SK-N-SH (cell line): ENCODE measurements at regions not wholly inside any gene's neighbourhood (a gene's known extent, or its start where the extent isn't known, plus 50 kb on each side); places are given as distances from the start of the nearest gene placed in this dataset.

Experiments
- CTCF ChIA-PET: fragments of 300-600, 350-600 bp; formaldehyde crosslinking; extraction: SDS; loops from one replicate; lab custom pipeline; 2021; lab: Yijun Ruan, JAX
- POLR2A ChIA-PET: fragments of 350-600 bp; sonication (Branson Sonifier 250); formaldehyde crosslinking; extraction: SDS; loops from one replicate; lab custom pipeline; 2020; ENCODE audit warnings: antibody characterized with exemption, inconsistent platforms; lab: Yijun Ruan, JAX
- DNase-seq: peaks from one replicate; pipeline ENCODE4 v3.0.0; 2012
- H2AFZ ChIP-seq: fragments of 200-600 bp; sonication (generic); 2 replicates; pipeline ENCODE4 v1.8.1; 2016; ENCODE audit warnings: antibody characterized with exemption, mild to moderate bottlenecking, low read depth
- H3F3A ChIP-seq: fragments of 200-600 bp; sonication (generic); replicated peaks from 2 replicates; pipeline ENCODE3; 2016; ENCODE audit warnings: antibody characterized with exemption, mild to moderate bottlenecking; ENCODE audit not compliant: insufficient read depth
- H3K27ac ChIP-seq, 2 experiments: fragments of 200-500 bp in 1 of 2; fragments of 200-600 bp in 1 of 2; sonication (Bioruptor generic) in 1 of 2; sonication (generic), shearing (Covaris generic) in 1 of 2; 2 replicates each; pipeline versions ENCODE4 v1.5.1 to v1.6.1; 2014 to 2016; ENCODE audit warnings: low read depth in 2 of 2, inconsistent platforms in 1 of 2, low read length in 1 of 2, mild to moderate bottlenecking in 1 of 2, mixed read lengths in 1 of 2
- H3K27me3 ChIP-seq: fragments of 200-600 bp; sonication (generic), shearing (Covaris generic); 2 replicates; pipeline ENCODE4 v1.6.1; 2016; ENCODE audit warnings: mixed run types; ENCODE audit not compliant: insufficient read depth
- H3K36me3 ChIP-seq, 2 experiments: fragments of 200-500 bp in 1 of 2; fragments of 200-600 bp in 1 of 2; sonication (Bioruptor generic) in 1 of 2; sonication (generic) in 1 of 2; replicated peaks in 1 of 2; 2 replicates each; pipeline versions ENCODE3 to v1.5.1; 2014 to 2016; ENCODE audit warnings: low read length in 1 of 2, mild to moderate bottlenecking in 1 of 2; ENCODE audit not compliant: insufficient read depth in 2 of 2, control insufficient read depth in 1 of 2
- H3K4me1 ChIP-seq, 2 experiments: fragments of 200-500 bp in 1 of 2; fragments of 200-600 bp in 1 of 2; sonication (Bioruptor generic) in 1 of 2; sonication (generic), shearing (Covaris generic) in 1 of 2; 2 replicates each; pipeline versions ENCODE4 v1.5.1 to v1.6.1; 2014 to 2016; ENCODE audit warnings: low read depth in 1 of 2, low read length in 1 of 2, mixed run types in 1 of 2; ENCODE audit not compliant: insufficient read depth in 2 of 2, control insufficient read depth in 1 of 2
- H3K4me2 ChIP-seq: fragments of 200-600 bp; sonication (generic), shearing (Covaris generic); 2 replicates; pipeline ENCODE4 v1.6.1; 2017; ENCODE audit warnings: mixed run types
- H3K4me3 ChIP-seq, 2 experiments: fragments of 200-500 bp in 1 of 2; fragments of 200-600 bp in 1 of 2; sonication (Bioruptor generic) in 1 of 2; sonication (generic), shearing (Covaris generic) in 1 of 2; 2 replicates each; pipeline versions ENCODE4 v1.5.1 to v1.8.1; 2014 to 2016; ENCODE audit warnings: low read depth in 2 of 2, inconsistent platforms in 1 of 2, low read length in 1 of 2, mild to moderate bottlenecking in 1 of 2, mixed read lengths in 1 of 2, moderate library complexity in 1 of 2
- H3K79me2 ChIP-seq: fragments of 200-600 bp; sonication (generic); 2 replicates; pipeline ENCODE4 v1.8.1; 2017; ENCODE audit warnings: mild to moderate bottlenecking; ENCODE audit not compliant: insufficient read depth
- H3K9ac ChIP-seq: fragments of 200-600 bp; sonication (generic); 2 replicates; pipeline ENCODE4 v1.6.1; 2017; ENCODE audit warnings: mixed run types
- H3K9me2 ChIP-seq: fragments of 200-600 bp; sonication (generic); 2 replicates; pipeline ENCODE4 v1.6.1; 2017; ENCODE audit warnings: mixed run types
- H3K9me3 ChIP-seq: fragments of 200-600 bp; sonication (generic); 2 replicates; pipeline ENCODE4 v1.6.1; 2017; ENCODE audit warnings: mixed run types, mild to moderate bottlenecking, moderate library complexity
- H4K20me1 ChIP-seq: fragments of 200-600 bp; sonication (generic); 2 replicates; pipeline ENCODE4 v1.6.1; 2017; ENCODE audit warnings: mild to moderate bottlenecking, mixed run types; ENCODE audit not compliant: insufficient read depth
- ELF1 ChIP-seq: IDR thresholded peaks from 2 replicates; pipeline ENCODE4 v1.4.0; 2012
- GABPA ChIP-seq: IDR thresholded peaks from 2 replicates; pipeline ENCODE4 v1.4.0; 2012; ENCODE audit warnings: low read depth, mild to moderate bottlenecking
- GATA2 ChIP-seq: sonication (generic); formaldehyde crosslinking; IDR thresholded peaks from 2 replicates; pipeline ENCODE4 v1.5.0; 2020; ENCODE audit warnings: mild to moderate bottlenecking, missing genetic modification reagents
- IRF3 ChIP-seq: fragments of 150-350 bp; IDR thresholded peaks from 2 replicates; pipeline ENCODE4 v1.6.1; 2016; ENCODE audit warnings: mild to moderate bottlenecking, low read depth, low read length
- MXI1 ChIP-seq: IDR thresholded peaks from 2 replicates; pipeline ENCODE4 v1.6.1; 2012; ENCODE audit warnings: mild to moderate bottlenecking, low read depth, low read length, improper control_type of control experiment
- NFIC ChIP-seq: IDR thresholded peaks from 2 replicates; pipeline ENCODE4 v1.4.0; 2012; ENCODE audit warnings: borderline replicate concordance
- POLR2AphosphoS5 ChIP-seq: IDR thresholded peaks from 2 replicates; pipeline ENCODE4 v1.6.1; 2012; ENCODE audit warnings: low read depth, low read length
- RCOR1 ChIP-seq: fragments of 150-350 bp; IDR thresholded peaks from 2 replicates; pipeline ENCODE4 v1.6.1; 2017; ENCODE audit warnings: antibody characterized with exemption, low read length
- REST ChIP-seq: IDR thresholded peaks from 2 replicates; pipeline ENCODE4 v1.6.1; 2012; ENCODE audit warnings: mild to moderate bottlenecking, low read depth, low read length, moderate library complexity
- RXRA ChIP-seq: IDR thresholded peaks from 2 replicates; pipeline ENCODE4 v1.4.0; 2012; ENCODE audit warnings: low read depth, mild to moderate bottlenecking, borderline replicate concordance
- TCF12 ChIP-seq: IDR thresholded peaks from 2 replicates; pipeline ENCODE4 v1.4.0; 2012
- TEAD4 ChIP-seq: IDR thresholded peaks from 2 replicates; pipeline ENCODE4 v1.4.0; 2012; ENCODE audit warnings: mild to moderate bottlenecking, borderline replicate concordance; ENCODE audit not compliant: insufficient read depth
- YY1 ChIP-seq: IDR thresholded peaks from 2 replicates; pipeline ENCODE4 v1.4.0; 2012; ENCODE audit warnings: low read depth, mild to moderate bottlenecking
- WGBS: methylation state at CpG from one replicate; pipeline ENCODE4 v1.1.6; 2017; ENCODE audit warnings: low lambda C conversion rate; 5-methylcytosine and 5-hydroxymethylcytosine counted together

- 60% methylated on average over 3 of the region's 3 CpGs for WGBS
- no peak overlapping the region for H3K4me2 ChIP-seq
Observed at GRCh38 chr5:158086856-158087255, 227.9 kb upstream of the CLINT1 start.

GRCh38 chr5:158084292-158084691 lies 225.3 kb upstream of the CLINT1 start:
- H3K27ac ChIP-seq, result no peak overlapping the region; a peak in 1 of 4 replicates
- H3K4me2 ChIP-seq, result no peak overlapping the region
- no peaks in the 10 kb centered on the region for H3K9me2 ChIP-seq
- peaks cover 9% of the 10 kb centered on the region for H3K27me3 ChIP-seq
- H3K4me1 ChIP-seq, result no peaks in the 10 kb centered on the region
- 61% methylated on average over 4 of the region's 4 CpGs for WGBS
- H3F3A ChIP-seq, result no peaks in the 10 kb centered on the region
- H4K20me1 ChIP-seq, result no peaks in the 10 kb centered on the region
- no peak for DNase-seq
- ChIA-PET CTCF (interaction anchor here (1.0 to 11.0 kb wide), 3 partner anchors 9 to 1049 kb away, joined by 3 to 80 read pairs (median 3); no protein-coding TSS in a partner anchor), POLR2A (interaction anchor here (0.6 kb wide), 1 partner anchor 21 kb away, joined by 3 read pairs; no protein-coding TSS in a partner anchor)
- no peak overlapping the region for H3K9ac ChIP-seq
- no peak overlapping the region for H3K4me3 ChIP-seq
- H3K36me3 ChIP-seq, result no peaks in the 10 kb centered on the region
- H2AFZ ChIP-seq, result no peak overlapping the region
- TF ChIP-seq REST (no peak), MXI1 (no peak), RCOR1 (no peak), TCF12 (peak; percentile 38; the same call in 1 of the 2 replicates)
- H3K79me2 ChIP-seq, result no peaks in the 10 kb centered on the region
- H3K9me3 ChIP-seq, result no peaks in the 10 kb centered on the region

More at GRCh38 chr5:158086856-158087255, 227.9 kb upstream of the CLINT1 start:
- no peaks in the 10 kb centered on the region for H3K36me3 ChIP-seq
- no peaks in the 10 kb centered on the region for H3F3A ChIP-seq
- no peak overlapping the region for H3K9ac ChIP-seq
- no peaks in the 10 kb centered on the region for H3K9me2 ChIP-seq
- H2AFZ ChIP-seq, result no peak overlapping the region
- TF ChIP-seq RXRA, result no peak
- no peak for TF ChIP-seq IRF3
- no peak for TF ChIP-seq TEAD4
- no peak for TF ChIP-seq GATA2 (CRISPR knock-in tag)
- TF ChIP-seq ELF1, result no peak
- no peak for TF ChIP-seq POLR2AphosphoS5
- TF ChIP-seq TCF12, result no peak
- no peak for TF ChIP-seq YY1
- TF ChIP-seq GABPA, result no peak
- no peak for TF ChIP-seq NFIC
- H3K4me1 ChIP-seq, result no peaks in the 10 kb centered on the region
- H3K27me3 ChIP-seq, result no peaks in the 10 kb centered on the region
- H3K27ac ChIP-seq, result no peak overlapping the region
- no peaks in the 10 kb centered on the region for H4K20me1 ChIP-seq
- no peak for DNase-seq
- ChIA-PET CTCF (interaction anchor here (1.3 to 11.0 kb wide), 2 partner anchors 11 to 42 kb away, joined by 3 to 80 read pairs; no protein-coding TSS in a partner anchor), POLR2A (no interaction called here)
- H3K9me3 ChIP-seq, result no peaks in the 10 kb centered on the region
- H3K79me2 ChIP-seq, result no peaks in the 10 kb centered on the region
- no peak overlapping the region for H3K4me3 ChIP-seq
